GM13977 (cell line): ENCODE measurements at regions not wholly inside any gene's neighbourhood (a gene's known extent, or its start where the extent isn't known, plus 50 kb on each side); places are given as distances from the start of the nearest gene placed in this dataset.

ENCODE experiments used
- DNase-seq: peaks from one replicate; pipeline ENCODE4 v3.0.0; 2012; ENCODE audit warnings: low spot score
- in situ Hi-C: fragments of 300-500 bp; cut with MboI; formaldehyde crosslinking; loops from one replicate; pipeline ENCODE4 v1.12.0; 2022; ENCODE audit warnings: low sequenced_read_pairs, low pct_unique_long_range_greater_than_20kb, mixed read lengths, inconsistent platforms; ENCODE audit not compliant: unreplicated experiment
- TF ChIP-seq, protein P1 (sequence below): IDR thresholded peaks from 2 replicates; pipeline ENCODE4 v1.5.1; 2012; ENCODE audit warnings: mild to moderate bottlenecking, control low read depth; ENCODE audit not compliant: insufficient read depth; ENCODE audit errors: extremely low read depth, missing control alignments

DNA sequence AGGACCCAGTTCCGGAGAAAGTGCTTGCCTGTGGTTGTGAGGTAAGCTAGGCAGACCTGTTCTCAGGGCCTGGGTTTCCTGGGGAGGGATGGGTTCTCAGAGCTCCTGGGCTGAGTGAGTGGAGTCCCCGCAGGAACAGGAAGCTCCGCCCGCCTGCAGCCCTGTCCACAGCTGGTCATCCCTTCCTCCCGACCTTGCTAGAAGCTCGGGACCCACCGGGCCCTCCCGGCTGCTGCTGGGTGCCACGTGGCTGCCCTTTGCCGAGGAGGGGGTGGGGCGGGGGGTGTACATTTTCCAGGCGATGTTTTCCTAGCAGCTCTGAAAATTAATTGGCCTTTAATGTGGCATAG, 198.1 kb downstream of the C9orf50 start:
- TF ChIP-seq, protein P1, sequence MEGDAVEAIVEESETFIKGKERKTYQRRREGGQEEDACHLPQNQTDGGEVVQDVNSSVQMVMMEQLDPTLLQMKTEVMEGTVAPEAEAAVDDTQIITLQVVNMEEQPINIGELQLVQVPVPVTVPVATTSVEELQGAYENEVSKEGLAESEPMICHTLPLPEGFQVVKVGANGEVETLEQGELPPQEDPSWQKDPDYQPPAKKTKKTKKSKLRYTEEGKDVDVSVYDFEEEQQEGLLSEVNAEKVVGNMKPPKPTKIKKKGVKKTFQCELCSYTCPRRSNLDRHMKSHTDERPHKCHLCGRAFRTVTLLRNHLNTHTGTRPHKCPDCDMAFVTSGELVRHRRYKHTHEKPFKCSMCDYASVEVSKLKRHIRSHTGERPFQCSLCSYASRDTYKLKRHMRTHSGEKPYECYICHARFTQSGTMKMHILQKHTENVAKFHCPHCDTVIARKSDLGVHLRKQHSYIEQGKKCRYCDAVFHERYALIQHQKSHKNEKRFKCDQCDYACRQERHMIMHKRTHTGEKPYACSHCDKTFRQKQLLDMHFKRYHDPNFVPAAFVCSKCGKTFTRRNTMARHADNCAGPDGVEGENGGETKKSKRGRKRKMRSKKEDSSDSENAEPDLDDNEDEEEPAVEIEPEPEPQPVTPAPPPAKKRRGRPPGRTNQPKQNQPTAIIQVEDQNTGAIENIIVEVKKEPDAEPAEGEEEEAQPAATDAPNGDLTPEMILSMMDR, result no peak
- DNase-seq, result no peak
- in situ Hi-C loops, result no loop called here

GRCh38 chr9:129422032-129422842, 198.7 kb downstream of the C9orf50 start:
- no peak for DNase-seq
- in situ Hi-C loops, result no loop called here
- TF ChIP-seq, protein P1, result no peak

DNA sequence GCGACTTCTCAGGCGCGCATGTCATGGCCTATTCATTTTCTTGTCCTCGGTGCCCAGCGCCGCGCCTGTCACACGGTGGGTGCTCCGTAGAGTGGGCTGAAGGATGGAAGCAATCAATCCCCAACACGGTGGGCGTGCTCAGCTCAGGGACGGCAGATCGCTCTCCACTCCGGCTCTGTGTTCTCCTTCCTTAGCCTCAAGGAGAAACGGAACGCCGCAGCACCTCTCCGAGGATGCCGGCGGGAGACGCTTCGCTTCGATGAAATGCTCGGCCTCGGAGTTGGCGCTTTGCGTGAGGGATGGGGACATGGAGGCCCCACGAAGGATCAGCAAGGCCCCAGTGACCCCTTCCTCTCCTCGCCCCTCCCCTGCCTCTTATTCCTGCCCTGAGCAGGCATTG, 199.5 kb downstream of the C9orf50 start:
- in situ Hi-C loops, result no loop called here

DNA sequence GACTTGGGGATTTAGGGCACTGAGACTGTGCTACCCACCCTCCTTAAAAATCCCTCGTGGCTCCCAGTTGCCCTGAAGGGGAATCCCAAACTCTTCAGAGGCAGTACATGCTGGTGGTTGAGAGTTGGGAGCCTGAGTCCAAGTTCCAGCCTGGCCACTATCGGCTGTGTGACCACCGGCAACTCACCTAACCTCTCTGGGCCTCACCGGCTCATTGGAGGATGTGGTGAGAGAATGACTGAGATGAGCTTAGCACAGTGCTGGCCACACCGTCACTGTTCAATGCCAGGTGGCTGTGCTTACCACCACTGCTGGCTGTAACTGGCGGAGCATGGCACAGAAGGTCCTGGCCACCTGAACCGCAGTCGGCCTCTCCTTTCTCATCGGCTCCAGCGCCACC, 200.2 kb downstream of the C9orf50 start:
- no peak for DNase-seq
- in situ Hi-C loops, result no loop called here
- TF ChIP-seq, protein P1, result no peak

More for the DNA sequence above, 199.5 kb downstream of the C9orf50 start:
- no peak for DNase-seq
- TF ChIP-seq, protein P1, result no peak

- in situ Hi-C loops, result no loop called here
- DNase-seq, result no peak
- TF ChIP-seq, protein P1, result no peak
These were observed 201.5 kb downstream of the C9orf50 start for GRCh38 chr9:129419382-129419899.

GRCh38 chr9:129418451-129418850, 202.4 kb downstream of the C9orf50 start:
- in situ Hi-C loops, result no loop called here
- DNase-seq, result no peak
- TF ChIP-seq, protein P1, result no peak
